Activated CD4-positive, CD25-positive, alpha-beta regulatory T cell treated with anti-CD3 and anti-CD28 coated beads, Interleukin-2, amount 50 U/mL, for 24 hours (primary cell): ENCODE measurements at regions not wholly inside any gene's neighbourhood (a gene's known extent, or its start where the extent isn't known, plus 50 kb on each side); places are given as distances from the start of the nearest gene placed in this dataset.
A peak's percentile ranks its signal among the peaks of the same experiment; 100 is the strongest.
"Not testable (repeated sequence)": the region's sequence is repeated elsewhere in the genome, so short reads cannot be mapped to it uniquely, and the experiment has no call there.

Experiments
- ATAC-seq, 2 donors: fragments of 150-1000 bp; cut with Tn5 transposase; one replicate each; pipeline ENCODE4 v1.10.0; 2021; ENCODE audit warnings: mild to moderate bottlenecking in 1 of 2, moderate library complexity in 1 of 2

- no peak for ATAC-seq
Observed at GRCh38 chr3:28039829-28040228, 201.6 kb upstream of the CMC1 start.

DNA sequence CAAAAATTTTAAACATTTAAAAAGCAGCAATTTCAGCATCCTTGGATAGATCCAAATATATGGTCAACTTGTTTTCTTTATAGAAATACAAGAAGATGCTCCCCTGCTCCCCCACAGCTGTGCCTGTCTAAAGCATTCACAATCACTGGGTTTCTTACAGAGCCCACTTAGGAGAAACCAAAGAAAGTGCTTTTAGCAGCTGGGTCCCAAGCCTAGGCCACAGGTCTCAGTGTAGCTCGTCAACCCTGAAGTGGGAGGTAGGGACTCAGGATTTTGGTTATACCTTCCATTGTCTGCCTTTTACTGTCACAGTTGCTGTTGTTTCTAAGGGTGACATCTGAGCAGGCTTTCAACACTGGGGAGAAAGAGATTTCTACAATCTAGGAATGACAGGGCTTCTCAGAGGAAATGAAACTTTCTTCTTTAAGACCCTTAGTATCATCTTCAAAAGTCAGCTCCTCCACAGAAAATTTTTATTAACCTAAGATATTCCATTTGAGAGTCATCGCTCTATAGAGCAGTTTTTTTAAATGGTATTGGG is 199.3 kb upstream of the CMC1 start:
- ATAC-seq, result no peak

- no peak for ATAC-seq
Observed at GRCh38 chr3:28042707-28043106, 198.7 kb upstream of the CMC1 start.

- ATAC-seq, result no peak
Observed at GRCh38 chr3:28050120-28050519, 191.3 kb upstream of the CMC1 start.

DNA sequence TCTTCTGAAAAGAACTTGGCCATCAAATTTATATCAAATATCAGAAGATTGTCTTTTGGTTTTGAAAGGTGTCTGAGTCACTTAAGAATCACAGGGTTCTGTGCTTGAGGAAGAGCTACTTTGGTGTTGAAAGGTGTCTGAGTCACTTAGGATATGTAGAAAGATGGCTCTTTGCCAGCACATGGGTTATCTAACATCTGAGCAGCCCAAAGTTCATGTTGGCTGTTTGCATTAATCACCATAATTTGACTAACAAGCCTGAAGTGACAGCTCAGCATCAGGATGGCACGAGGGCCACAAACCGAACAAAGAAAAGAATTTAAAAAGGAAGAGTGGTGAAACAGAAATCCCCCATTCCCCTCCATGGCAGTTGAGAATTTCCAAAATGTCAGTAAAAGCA is 190.5 kb upstream of the CMC1 start:
- ATAC-seq, result peak; percentile 89 to 91

DNA sequence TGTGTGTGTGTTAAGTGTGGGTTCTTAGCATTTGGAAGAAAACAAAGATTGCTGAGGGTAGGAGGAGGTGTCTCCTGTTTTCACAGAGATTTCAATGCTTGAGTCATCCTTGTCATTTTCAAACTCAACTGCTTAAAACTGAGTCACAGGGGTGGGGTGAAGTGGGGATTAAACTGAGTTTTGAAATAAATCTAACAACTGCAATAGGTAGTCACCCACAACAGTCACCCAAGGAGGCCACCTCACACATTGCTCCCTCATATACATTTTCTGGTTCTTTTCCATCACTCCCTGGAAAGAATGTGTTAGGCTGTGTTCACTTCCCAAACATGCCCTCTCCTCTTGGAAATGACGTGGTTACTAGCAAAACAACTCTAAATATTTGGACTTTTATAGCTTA is 187.7 kb upstream of the CMC1 start:
- ATAC-seq, result peak; percentile 65 to 73

GRCh38 chr3:28056806-28057205 is 184.6 kb upstream of the CMC1 start:
- no peak for ATAC-seq

- no peak for ATAC-seq
Observed at GRCh38 chr3:28057539-28057938, 183.9 kb upstream of the CMC1 start.

- ATAC-seq, result not testable (repeated sequence)
Observed at GRCh38 chr3:28059199-28059598, 182.2 kb upstream of the CMC1 start.

DNA sequence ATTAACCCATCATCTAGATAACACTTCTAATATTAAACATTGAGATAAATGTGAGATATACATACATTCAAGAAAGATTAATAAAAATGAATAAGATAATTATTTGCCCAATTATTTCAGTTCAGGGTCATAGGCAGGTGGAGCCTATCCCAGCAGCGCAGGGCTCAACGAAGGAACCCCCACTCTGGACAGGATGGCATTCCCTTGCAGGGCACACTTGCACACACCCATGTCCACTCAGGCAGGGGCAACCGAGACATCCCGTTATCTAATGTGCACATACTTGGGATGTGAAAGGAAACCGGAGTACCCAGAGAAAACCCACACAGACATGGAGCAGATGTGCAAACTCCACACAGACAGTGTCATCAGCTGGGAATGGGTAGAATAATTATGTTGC is 175.4 kb upstream of the CMC1 start:
- no peak for ATAC-seq

GRCh38 chr3:28067014-28067413 is 174.4 kb upstream of the CMC1 start:
- no peak for ATAC-seq

DNA sequence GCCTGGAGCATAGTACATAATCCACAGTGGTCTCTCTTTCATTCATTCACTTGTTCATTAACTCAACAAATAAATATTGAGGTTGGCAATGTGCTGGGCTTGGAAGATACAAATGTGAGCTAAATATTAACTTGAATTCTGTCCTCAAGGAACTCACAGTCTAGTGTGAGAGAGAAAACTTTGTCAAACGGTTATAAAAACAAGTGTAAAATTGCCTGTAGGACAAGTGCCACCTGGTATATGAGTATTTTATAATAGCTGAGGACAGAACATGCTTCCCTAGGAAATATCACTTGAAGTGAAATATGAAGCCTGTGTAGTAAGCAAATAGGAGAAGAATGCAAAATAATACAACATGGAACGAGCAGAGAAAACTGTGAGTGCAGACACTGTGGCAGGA is 173.1 kb upstream of the CMC1 start:
- ATAC-seq, result no peak

- ATAC-seq, result no peak
Observed at GRCh38 chr3:28069438-28069837, 172.0 kb upstream of the CMC1 start.

- no peak for ATAC-seq
Observed at GRCh38 chr3:28076246-28076645, 165.2 kb upstream of the CMC1 start.

- no peak for ATAC-seq
Observed at GRCh38 chr3:28077572-28077971, 163.8 kb upstream of the CMC1 start.

GRCh38 chr3:28078536-28078935 is 162.9 kb upstream of the CMC1 start:
- ATAC-seq, result no peak

- no peak for ATAC-seq
Observed at GRCh38 chr3:28080716-28081115, 160.7 kb upstream of the CMC1 start.

DNA sequence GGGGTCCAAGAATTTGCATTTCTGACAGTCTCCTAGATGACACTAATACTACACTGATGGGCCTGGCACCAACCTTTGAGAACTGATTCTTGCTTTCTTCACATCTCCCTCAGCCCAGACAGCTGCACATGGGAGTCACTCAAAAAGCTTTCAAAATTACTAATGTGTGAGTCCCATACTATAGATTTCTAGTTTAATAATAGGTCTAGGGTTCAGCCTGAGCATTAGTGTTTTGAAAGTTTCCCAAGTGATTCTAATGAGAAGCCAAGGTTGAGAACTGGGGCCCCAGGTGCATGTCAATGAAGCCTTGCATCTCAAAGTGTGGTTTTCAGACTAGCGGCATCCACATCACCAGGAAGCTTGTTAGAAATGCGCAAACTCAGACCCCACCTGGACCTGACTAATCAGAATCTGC is 159.9 kb upstream of the CMC1 start:
- ATAC-seq, result peak in 1 of 2 donors; percentile 17

DNA sequence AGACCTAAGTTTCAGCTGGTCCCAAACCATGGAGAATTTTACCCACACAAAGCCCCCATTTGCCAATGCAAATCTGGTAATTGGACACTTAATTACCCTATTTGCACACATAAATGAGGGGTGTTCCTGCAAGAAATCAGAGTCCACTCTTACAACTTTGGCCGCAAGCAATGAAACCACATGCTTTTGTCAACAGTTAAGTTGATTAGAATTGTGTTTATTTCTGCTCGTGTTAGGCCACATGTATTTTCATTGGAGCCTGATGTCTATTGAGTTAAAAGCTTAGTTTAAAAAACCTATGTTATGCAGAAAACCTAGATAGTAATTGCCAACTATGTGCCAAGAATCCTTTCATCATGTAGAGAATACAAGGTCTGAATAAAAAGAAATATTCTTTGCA is 153.8 kb upstream of the CMC1 start:
- no peak for ATAC-seq

GRCh38 chr3:28088811-28089526 is 152.4 kb upstream of the CMC1 start:
- no peak for ATAC-seq

DNA sequence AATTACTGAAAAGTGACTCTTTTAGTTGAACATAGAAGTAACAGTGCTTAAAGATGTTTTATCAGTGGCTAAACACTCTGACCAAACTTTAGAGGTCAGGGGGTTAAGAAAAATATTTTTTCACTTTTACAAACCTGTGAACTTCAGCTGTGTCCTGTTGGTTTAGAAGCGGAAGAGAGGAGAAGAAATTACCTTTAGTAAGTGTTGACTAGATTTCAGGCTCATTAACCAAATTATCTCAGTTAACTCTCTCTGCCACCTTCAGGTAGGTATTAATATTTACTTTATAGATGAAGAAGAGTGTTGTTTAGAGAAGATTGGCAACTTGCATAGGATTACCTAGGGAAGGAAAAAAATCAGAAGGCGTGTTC is 151.9 kb upstream of the CMC1 start:
- ATAC-seq, result no peak

- no peak for ATAC-seq
Observed at GRCh38 chr3:28099296-28099695, 142.1 kb upstream of the CMC1 start.

DNA sequence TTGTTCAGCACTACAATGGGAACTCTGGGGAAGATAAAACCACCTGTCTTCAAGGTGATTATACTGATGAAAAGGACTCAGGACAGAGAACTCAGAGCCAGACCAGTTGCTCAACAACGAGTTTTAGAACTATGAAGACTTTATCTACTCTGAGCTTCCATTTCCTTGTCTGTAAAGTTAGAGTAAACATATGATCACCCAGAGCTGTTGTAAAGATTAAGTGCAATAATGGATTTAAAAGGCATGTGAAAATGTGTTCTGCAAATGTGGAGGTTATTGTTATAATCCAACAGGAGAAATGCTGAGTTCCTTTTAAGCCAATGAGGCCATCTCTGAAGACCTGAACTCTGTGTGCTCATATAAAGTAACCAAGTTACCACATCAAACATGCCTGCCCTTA is 139.7 kb upstream of the CMC1 start:
- no peak for ATAC-seq

DNA sequence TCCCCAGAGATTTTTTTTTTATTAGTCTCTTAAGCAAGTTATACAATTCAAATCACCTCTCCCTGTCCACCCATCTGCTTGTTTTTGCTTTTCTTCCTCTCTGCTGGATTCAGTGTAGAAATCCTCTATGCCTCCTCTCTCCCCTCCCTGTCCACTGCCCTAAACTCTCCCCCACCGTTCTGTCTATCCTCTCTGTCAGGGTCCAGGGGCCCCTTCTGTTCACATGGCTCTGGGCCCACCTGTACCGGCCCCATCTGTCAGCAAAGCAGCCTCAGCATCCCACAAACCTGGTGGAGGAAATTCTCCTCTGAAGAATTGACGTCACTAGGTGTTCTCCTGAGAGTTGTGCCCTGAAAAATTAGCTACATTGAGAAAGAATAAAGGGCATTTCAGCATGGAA is 137.6 kb upstream of the CMC1 start:
- ATAC-seq, result no peak

DNA sequence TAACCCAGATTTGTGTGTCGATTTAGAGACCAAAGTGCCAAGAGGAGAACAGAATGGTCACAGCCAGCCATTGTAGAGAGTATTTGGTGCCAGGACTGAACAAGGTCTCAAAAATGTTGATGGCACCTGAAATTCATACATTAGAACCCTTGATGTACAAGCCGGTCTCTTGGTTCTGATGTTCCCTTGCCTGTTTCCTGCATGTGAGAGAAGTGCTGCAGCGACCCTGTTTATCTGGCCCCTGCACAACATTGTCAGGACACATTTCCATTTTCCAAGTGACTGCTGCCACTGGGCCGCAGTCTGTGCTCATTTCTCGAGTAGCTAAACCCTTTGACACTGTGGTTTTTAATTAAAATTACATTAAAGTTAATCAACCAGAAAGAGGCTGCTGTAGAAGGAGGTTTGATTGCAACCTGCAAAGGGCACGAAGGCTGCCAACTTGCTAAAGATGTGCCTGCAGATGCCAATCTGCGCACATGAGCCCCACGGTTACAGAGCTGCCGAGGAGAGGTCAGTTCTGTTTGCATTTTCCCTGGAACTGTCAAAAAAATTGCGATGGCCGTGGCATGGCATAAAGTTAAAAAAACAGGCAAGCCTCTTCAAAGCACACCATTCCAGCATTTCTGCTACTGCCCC is 136.4 kb upstream of the CMC1 start:
- ATAC-seq, result no peak
